ENCODE measurements at regions not wholly inside any gene's neighbourhood (a gene's known extent, or its start where the extent isn't known, plus 50 kb on each side); places are given as distances from the start of the nearest gene placed in this dataset.

- no peaks in the 10 kb centered on the region for H3K27me3 ChIP-seq (ENCODE audit: control insufficient read depth, insufficient read depth, low read length)
- in situ Hi-C loops (cut with MboI; ENCODE audit: low sequenced_read_pairs): no loop called here
- no peak overlapping the region for H3K27ac ChIP-seq (ENCODE audit: insufficient read depth, low read length)
- H2BK120ac ChIP-seq (ENCODE audit: low read depth, low read length): no peak overlapping the region
- no peak overlapping the region for H4K5ac ChIP-seq (ENCODE audit: low read depth, low read length)
- H3K23ac ChIP-seq (ENCODE audit: low read depth, low read length): no peak overlapping the region
- no peak overlapping the region for H2BK20ac ChIP-seq (ENCODE audit: low read depth, low read length)
- H3K9me3 ChIP-seq (ENCODE audit: control insufficient read depth, insufficient read depth, low read length): peaks cover 46% of the 10 kb centered on the region
- ChIA-PET CTCF (no interaction called here), POLR2A (ENCODE audit: unreplicated experiment) (no interaction called here)
- ATAC-seq (ENCODE audit: low read depth) (no peak), DNase-seq (no peak)
- no peak overlapping the region for H3K4me3 ChIP-seq (ENCODE audit: insufficient read depth, low read depth, low read length)
- no peak overlapping the region for H2AK5ac ChIP-seq (ENCODE audit: low read depth, low read length)
- WGBS, 2 experiments (ENCODE audit: extremely low coverage in 2 of 2, insufficient read length in 1 of 2): 57% methylated on average over 4 of the region's 8 CpGs; no CpG with 5 or more reads in 1 of the 2 experiments
- no peaks in the 10 kb centered on the region for H3K79me1 ChIP-seq (ENCODE audit: low read depth in 1 of 2, low read length in 2 of 2)
- no peak overlapping the region for H2BK5ac ChIP-seq (ENCODE audit: low read depth, low read length, poor library complexity, severe bottlenecking)
- H4K8ac ChIP-seq (ENCODE audit: low read depth in 2 of 2, low read length in 2 of 2): no peak overlapping the region
- H3K18ac ChIP-seq (ENCODE audit: low read depth, low read length): no peak overlapping the region
- H2AK9ac ChIP-seq (replicated peaks; ENCODE audit: low read depth, low read length, poor library complexity): no peak overlapping the region
- H3K4me1 ChIP-seq (ENCODE audit: control insufficient read depth, insufficient read depth, low read length): no peaks in the 10 kb centered on the region
- intact Hi-C loops (cut with micrococcal nuclease): no loop called here
- no peak overlapping the region for H2BK15ac ChIP-seq (ENCODE audit: low read depth, low read length)
- H3K56ac ChIP-seq (ENCODE audit: extremely low read depth, insufficient read depth, low read length): no peak overlapping the region
- TF ChIP-seq ELK1 (IDR thresholded peaks at IDR 0.05; ENCODE audit: borderline replicate concordance, low read depth, low read length) (no peak), NFE2L2 (IDR thresholded peaks at IDR 0.05; ENCODE audit: low read depth, low read length) (no peak), POLR2A (IDR thresholded peaks at IDR 0.05; ENCODE audit: low read depth, low read length) (no peak), MAZ (IDR thresholded peaks at IDR 0.05; ENCODE audit: borderline replicate concordance, low read depth, low read length) (no peak), RFX5 (IDR thresholded peaks at IDR 0.05; ENCODE audit: low read depth, low read length) (no peak)
- BruUV-seq (replicated peaks): no TSS peak
- H3K14ac ChIP-seq (replicated peaks; ENCODE audit: low read depth, low read length): no peak overlapping the region
- no peaks in the 10 kb centered on the region for H3K9me1 ChIP-seq (ENCODE audit: insufficient read depth, low read length)
- H3K4ac ChIP-seq (ENCODE audit: low read depth, low read length): no peak overlapping the region
- no peak overlapping the region for H3K9ac ChIP-seq (ENCODE audit: low read depth, low read length)
- H3K36me3 ChIP-seq (ENCODE audit: control insufficient read depth, insufficient read depth, low read length): no peaks in the 10 kb centered on the region
- no peak overlapping the region for H3K4me2 ChIP-seq (ENCODE audit: low read depth, low read length)
- no peak overlapping the region for H2AFZ ChIP-seq (replicated peaks; ENCODE audit: low read length, poor library complexity)
- dilution Hi-C loops (cut with HindIII; ENCODE audit: low sequenced_read_pairs, unreplicated experiment): no loop called here
- no peak overlapping the region for H4K91ac ChIP-seq (ENCODE audit: insufficient read depth, low read depth, low read length)
- no peaks in the 10 kb centered on the region for H4K20me1 ChIP-seq (ENCODE audit: insufficient read depth, low read length)
Measured at GRCh38 chr5:6905423-6905822, 192.2 kb downstream of the TENT4A start.

Measured in IMR-90 (cell line).